Prostate gland (tissue), 2 donors: ENCODE measurements at regions not wholly inside any gene's neighbourhood (a gene's known extent, or its start where the extent isn't known, plus 50 kb on each side); places are given as distances from the start of the nearest gene placed in this dataset.

Source experiments
- CTCF ChIP-seq, 4 experiments: fragments of 200-600 bp in 2 of 4; fragments of 450-650 bp in 2 of 4; sonication (generic) in 2 of 4; IDR thresholded peaks; 1 replicate in 3 of 4; 2 replicates in 1 of 4; pipeline ENCODE4 v1.5.1; 2016 to 2019; ENCODE audit warnings: antibody characterized with exemption in 4 of 4, mild to moderate bottlenecking in 2 of 4, moderate library complexity in 2 of 4
- POLR2A ChIP-seq: fragments of 450-650 bp; IDR thresholded peaks from one replicate; pipeline ENCODE4 v1.6.1; 2016; ENCODE audit warnings: antibody characterized with exemption, mild to moderate bottlenecking
- POLR2AphosphoS5 ChIP-seq: sonication (generic); formaldehyde crosslinking; IDR thresholded peaks from one replicate; pipeline ENCODE4 v1.6.1; 2017; ENCODE audit warnings: antibody characterized with exemption

- TF ChIP-seq CTCF (IDR thresholded peaks at IDR 0.05) (no peak), POLR2A (no peak), POLR2AphosphoS5 (no peak)
These were observed 306.6 kb upstream of the TENM4 start for GRCh38 chr11:79747406-79747805.
